ENCODE measurements at regions not wholly inside any gene's neighbourhood (a gene's known extent, or its start where the extent isn't known, plus 50 kb on each side); places are given as distances from the start of the nearest gene placed in this dataset.

- no peaks in the 10 kb centered on the region for H3K9me3 ChIP-seq
- H3K27ac ChIP-seq = no peak overlapping the region
- WGBS (ENCODE audit: insufficient coverage, low coverage, low lambda C conversion rate, missing lambda C conversion rate) = 36% methylated on average over 4 of the region's 7 CpGs
- intact Hi-C loops (cut with DNase I) = no loop called here
- DNase-seq (no peak), ATAC-seq (no peak)
- H3K4me3 ChIP-seq = no peak overlapping the region
- no peaks in the 10 kb centered on the region for H3K4me1 ChIP-seq
- no peaks in the 10 kb centered on the region for H3K36me3 ChIP-seq
- TF ChIP-seq CTCF (IDR thresholded peaks at IDR 0.05) = no peak
- TF ChIP-seq POLR2A (IDR thresholded peaks at IDR 0.05) = no peak
- no peaks in the 10 kb centered on the region for H3K27me3 ChIP-seq
These were observed 1007.7 kb upstream of the CDH2 start for GRCh38 chr18:29184654-29185053.

GRCh38 chr18:29181151-29181901 lies 1004.4 kb upstream of the CDH2 start:
- Histone ChIP-seq H3K4me3 (no peak overlapping the region), H3K9me3 (no peaks in the 10 kb centered on the region), H3K27ac (no peak overlapping the region), H3K36me3 (no peaks in the 10 kb centered on the region), H3K27me3 (no peaks in the 10 kb centered on the region), H3K4me1 (no peaks in the 10 kb centered on the region)
- TF ChIP-seq POLR2A (IDR thresholded peaks at IDR 0.05) (no peak), CTCF (IDR thresholded peaks at IDR 0.05) (no peak)
- DNase-seq = no peak
- ATAC-seq = peak in 1 of 4 donors; percentile 34
- 31% methylated on average over 3 of the region's 3 CpGs for WGBS (ENCODE audit: insufficient coverage, low coverage, low lambda C conversion rate, missing lambda C conversion rate)
- intact Hi-C loops (cut with DNase I) = no loop called here

- Histone ChIP-seq H3K27ac (no peak overlapping the region), H3K27me3 (no peaks in the 10 kb centered on the region), H3K4me3 (no peak overlapping the region), H3K9me3 (no peaks in the 10 kb centered on the region), H3K4me1 (no peaks in the 10 kb centered on the region), H3K36me3 (no peaks in the 10 kb centered on the region)
- intact Hi-C loops (cut with DNase I) = no loop called here
- ATAC-seq = no peak
- 38% methylated on average over 1 of the region's 1 CpG for WGBS (ENCODE audit: insufficient coverage, low coverage, low lambda C conversion rate, missing lambda C conversion rate)
- no peak for DNase-seq
- no peak for TF ChIP-seq POLR2A (IDR thresholded peaks at IDR 0.05)
- no peak for TF ChIP-seq CTCF (IDR thresholded peaks at IDR 0.05)
These were observed 999.8 kb upstream of the CDH2 start for GRCh38 chr18:29176681-29177080.

- H3K27ac ChIP-seq = no peak overlapping the region
- no peak overlapping the region for H3K4me3 ChIP-seq
- intact Hi-C loops (cut with DNase I) = no loop called here
- H3K36me3 ChIP-seq = no peaks in the 10 kb centered on the region
- H3K27me3 ChIP-seq = no peaks in the 10 kb centered on the region
- ATAC-seq (no peak), DNase-seq (no peak)
- WGBS (ENCODE audit: insufficient coverage, low coverage, low lambda C conversion rate, missing lambda C conversion rate) = 41% methylated on average over 3 of the region's 3 CpGs
- TF ChIP-seq POLR2A (IDR thresholded peaks at IDR 0.05) = no peak
- no peak for TF ChIP-seq CTCF (IDR thresholded peaks at IDR 0.05)
- H3K4me1 ChIP-seq = no peaks in the 10 kb centered on the region
- H3K9me3 ChIP-seq = no peaks in the 10 kb centered on the region
These were observed 998.0 kb upstream of the CDH2 start for GRCh38 chr18:29174891-29175290.

GRCh38 chr18:29172756-29173067 lies 995.8 kb upstream of the CDH2 start:
- no peak overlapping the region for H3K4me3 ChIP-seq
- intact Hi-C loops (cut with DNase I) = no loop called here
- no peaks in the 10 kb centered on the region for H3K36me3 ChIP-seq
- ATAC-seq (no peak), DNase-seq (no peak)
- no peaks in the 10 kb centered on the region for H3K27me3 ChIP-seq
- WGBS (ENCODE audit: insufficient coverage, low coverage, low lambda C conversion rate, missing lambda C conversion rate) = 13% methylated on average over 1 of the region's 1 CpG
- no peak for TF ChIP-seq CTCF (IDR thresholded peaks at IDR 0.05)
- TF ChIP-seq POLR2A (IDR thresholded peaks at IDR 0.05) = no peak
- no peaks in the 10 kb centered on the region for H3K4me1 ChIP-seq
- no peaks in the 10 kb centered on the region for H3K9me3 ChIP-seq
- no peak overlapping the region for H3K27ac ChIP-seq
